HCT116 (cell line): ENCODE measurements at regions not wholly inside any gene's neighbourhood (a gene's known extent, or its start where the extent isn't known, plus 50 kb on each side); places are given as distances from the start of the nearest gene placed in this dataset.

Experiments
- ATAC-seq: fragments of 200-7000 bp; cut with Tn5 transposase; 2 replicates; pipeline ENCODE4 v1.9.1; 2020; ENCODE audit warnings: mild to moderate bottlenecking, moderate library complexity
- BruUV-seq: library from RNA; stranded (reverse); fragments of 400-500 nt; replicated peaks from 2 replicates; lab custom pipeline; 2021; lab: Mats Ljungman, UMichigan
- CTCF ChIA-PET: fragments of 300-600 bp; sonication (Branson Sonifier 250); formaldehyde crosslinking; loops from one replicate; lab custom pipeline; 2021; ENCODE audit warnings: antibody characterized with exemption; lab: Charles Lee
- POLR2A ChIA-PET: fragments of 300-600, 350-600 bp; sonication (Branson Sonifier 250); formaldehyde crosslinking; loops from one replicate; lab custom pipeline; 2021; ENCODE audit warnings: antibody characterized with exemption; lab: Charles Lee
- RAD21 ChIA-PET, 2 experiments: fragments of 300-600 bp; sonication (Branson Sonifier 250); formaldehyde crosslinking; loops; one replicate each; lab custom pipeline; 2023; ENCODE audit warnings: low total read pairs in 2 of 2; ENCODE audit not compliant: uncharacterized antibody in 2 of 2, unreplicated experiment in 2 of 2, low non-redundant PET in 1 of 2; lab: Charles Lee
- DNase-seq: peaks from one replicate; pipeline ENCODE4 v3.0.0-alpha.2; 2010; ENCODE audit warnings: low read depth, low spot score
- H2AFZ ChIP-seq: fragments of 200-600 bp; shearing (Covaris generic), sonication (generic); 2 replicates; pipeline ENCODE4 v1.6.1; 2017; ENCODE audit warnings: low read depth, mixed run types, mixed read lengths, antibody characterized with exemption, low read length; ENCODE audit not compliant: poor library complexity, severe bottlenecking
- H3K27ac ChIP-seq: 2 replicates; pipeline ENCODE4 v1.5.1; 2012; ENCODE audit warnings: low read depth, low read length
- H3K27me3 ChIP-seq: fragments of 200-600 bp; sonication (generic); 2 replicates; pipeline ENCODE4 v1.6.1; 2016; ENCODE audit warnings: mixed run types, low read length, mixed read lengths; ENCODE audit not compliant: insufficient read depth
- H3K36me3 ChIP-seq, 2 experiments: fragments of 200-500 bp in 1 of 2; fragments of 200-600 bp in 1 of 2; sonication (Bioruptor generic) in 1 of 2; sonication (generic) in 1 of 2; 2 replicates each; pipeline versions ENCODE4 v1.5.1 to v1.6.1; 2014 to 2016; ENCODE audit warnings: low read length in 2 of 2, inconsistent platforms in 1 of 2, mixed read lengths in 1 of 2, mixed run types in 1 of 2; ENCODE audit not compliant: insufficient read depth in 2 of 2, control insufficient read depth in 1 of 2
- H3K4me1 ChIP-seq, 2 experiments: fragments of 200-600 bp in 1 of 2; sonication (generic) in 1 of 2; 2 replicates each; pipeline versions ENCODE4 v1.5.1 to v1.6.1; 2012 to 2017; ENCODE audit warnings: low read length in 2 of 2, inconsistent platforms in 1 of 2, mild to moderate bottlenecking in 1 of 2, mixed read lengths in 1 of 2, mixed run types in 1 of 2, moderate library complexity in 1 of 2; ENCODE audit not compliant: insufficient read depth in 2 of 2, control insufficient read depth in 1 of 2
- H3K4me2 ChIP-seq: fragments of 200-600 bp; sonication (generic); 2 replicates; pipeline ENCODE4 v1.6.1; 2017; ENCODE audit warnings: mixed run types, low read length, mixed read lengths
- H3K4me3 ChIP-seq, 2 experiments: fragments of 200-600 bp in 1 of 2; sonication (generic) in 1 of 2; replicated peaks in 1 of 2; 2 replicates each; pipeline ENCODE4 v1.5.1; 2011 to 2016; ENCODE audit warnings: low read length in 2 of 2, control low read depth in 1 of 2, low read depth in 1 of 2, mild to moderate bottlenecking in 1 of 2, mixed read lengths in 1 of 2, mixed run types in 1 of 2
- H3K79me2 ChIP-seq: fragments of 200-600 bp; sonication (generic); 2 replicates; pipeline ENCODE4 v1.6.1; 2017; ENCODE audit warnings: mild to moderate bottlenecking, mixed run types, low read length, moderate library complexity, mixed read lengths; ENCODE audit not compliant: insufficient read depth
- H3K9ac ChIP-seq: fragments of 200-600 bp; sonication (generic); 2 replicates; pipeline ENCODE4 v1.6.1; 2016; ENCODE audit warnings: low read length, mixed read lengths
- H3K9me2 ChIP-seq: fragments of 200-600 bp; sonication (generic), shearing (Covaris generic); 2 replicates; pipeline ENCODE4 v1.6.1; 2017; ENCODE audit warnings: mixed run types, mild to moderate bottlenecking, moderate library complexity; ENCODE audit not compliant: insufficient read depth
- H3K9me3 ChIP-seq, 2 experiments: fragments of 200-500 bp in 1 of 2; fragments of 200-600 bp in 1 of 2; sonication (Bioruptor generic) in 1 of 2; sonication (generic) in 1 of 2; 2 replicates each; pipeline ENCODE4 v1.6.1; 2014 to 2017; ENCODE audit warnings: low read length in 2 of 2, mixed read lengths in 2 of 2, inconsistent platforms in 1 of 2, low read depth in 1 of 2, mild to moderate bottlenecking in 1 of 2, mixed run types in 1 of 2, moderate library complexity in 1 of 2; ENCODE audit not compliant: control insufficient read depth in 1 of 2, insufficient read depth in 1 of 2
- H4K20me1 ChIP-seq: fragments of 200-600 bp; sonication (generic), shearing (Covaris generic); 2 replicates; pipeline ENCODE4 v1.6.1; 2017; ENCODE audit warnings: mixed run types, mild to moderate bottlenecking, moderate library complexity; ENCODE audit not compliant: insufficient read depth
- ATF3 ChIP-seq: IDR thresholded peaks from 2 replicates; pipeline ENCODE4 v1.6.1; 2012
- CBX3 ChIP-seq: IDR thresholded peaks from 2 replicates; pipeline ENCODE4 v1.6.1; 2012; ENCODE audit warnings: low read depth
- CEBPB ChIP-seq: IDR thresholded peaks from 2 replicates; pipeline ENCODE4 v1.6.1; 2012; ENCODE audit warnings: low read depth
- EGR1 ChIP-seq: IDR thresholded peaks from 2 replicates; pipeline ENCODE4 v1.6.1; 2012; ENCODE audit warnings: low read depth
- EZH2 ChIP-seq: fragments of 200-600 bp; sonication (generic); IDR thresholded peaks from 2 replicates; pipeline ENCODE4 v1.6.1; 2017; ENCODE audit warnings: antibody characterized with exemption, mixed run types
- FOSL1 ChIP-seq: IDR thresholded peaks from 2 replicates; pipeline ENCODE4 v1.6.1; 2012; ENCODE audit warnings: low read depth
- POLR2A ChIP-seq: IDR thresholded peaks from 2 replicates; pipeline ENCODE4 v1.7.0; 2011; ENCODE audit warnings: borderline replicate concordance; ENCODE audit not compliant: insufficient read depth, insufficient read length; ENCODE audit errors: extremely low read depth
- RAD21 ChIP-seq: IDR thresholded peaks from 2 replicates; pipeline ENCODE4 v1.6.1; 2012; ENCODE audit warnings: low read depth, mild to moderate bottlenecking
- SRF ChIP-seq: IDR thresholded peaks from 2 replicates; pipeline ENCODE4 v1.6.1; 2012; ENCODE audit warnings: low read depth
- ZFX ChIP-seq: fragments of 450-650 bp; IDR thresholded peaks from 2 replicates; pipeline ENCODE4 v1.6.1; 2017
- ZNF274 ChIP-seq: fragments of 200-500 bp; sonication (Bioruptor generic); IDR thresholded peaks from 2 replicates; pipeline ENCODE4 v1.6.1; 2014; ENCODE audit warnings: mild to moderate bottlenecking, low read depth, low read length, inconsistent platforms
- intact Hi-C: fragments of 100-400 bp; cut with micrococcal nuclease; formaldehyde crosslinking; loops from 2 replicates; pipeline ENCODE4 v1.10.0; 2022
- TF ChIP-seq, protein P1 (sequence below): IDR thresholded peaks from 2 replicates; pipeline ENCODE4 v1.6.1; 2012
- TF ChIP-seq, protein P2 (sequence below): IDR thresholded peaks from 2 replicates; pipeline ENCODE4 v1.6.1; 2012; ENCODE audit warnings: low read depth
- TF ChIP-seq, protein P3 (sequence below), 3 experiments: fragments of 200-600 bp in 1 of 3; sonication (generic) in 1 of 3; IDR thresholded peaks in 2 of 3; conservative IDR thresholded peaks in 1 of 3; 2 replicates each; pipeline ENCODE4 v1.5.1; 2012 to 2017; ENCODE audit warnings: low read depth in 2 of 3, low read length in 2 of 3, antibody characterized with exemption in 1 of 3, borderline replicate concordance in 1 of 3, control low read depth in 1 of 3, mild to moderate bottlenecking in 1 of 3, mixed read lengths in 1 of 3, mixed run types in 1 of 3, moderate library complexity in 1 of 3; ENCODE audit not compliant: insufficient read depth in 1 of 3

DNA sequence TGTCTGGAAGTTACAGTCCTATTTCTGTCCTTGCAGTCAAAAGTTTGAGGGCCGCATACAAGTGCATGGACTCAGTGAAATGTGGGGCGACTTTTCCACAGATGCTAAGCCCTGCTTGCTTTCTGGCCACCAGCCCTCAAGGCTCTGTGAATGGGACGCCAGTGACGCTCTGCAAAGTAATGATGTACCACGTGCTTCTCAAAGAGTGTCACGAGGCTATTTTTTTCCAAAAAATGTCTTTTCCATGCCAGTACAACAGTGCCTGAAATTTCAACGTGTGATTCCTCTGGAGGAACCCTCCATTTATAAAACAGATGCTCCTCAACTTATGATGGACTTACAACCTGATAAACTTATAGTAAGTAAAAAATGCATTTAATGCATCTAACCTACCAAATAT lies 281.8 kb upstream of the CRBN start:
- no peaks in the 10 kb centered on the region for H3K79me2 ChIP-seq
- no peak for DNase-seq
- TF ChIP-seq CBX3 (no peak), RAD21 (no peak), CEBPB (no peak), ZNF274 (no peak)
- TF ChIP-seq, protein P1, sequence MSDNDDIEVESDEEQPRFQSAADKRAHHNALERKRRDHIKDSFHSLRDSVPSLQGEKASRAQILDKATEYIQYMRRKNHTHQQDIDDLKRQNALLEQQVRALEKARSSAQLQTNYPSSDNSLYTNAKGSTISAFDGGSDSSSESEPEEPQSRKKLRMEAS, result no peak
- H3K27ac ChIP-seq, result no peak overlapping the region
- H3K27me3 ChIP-seq, result no peaks in the 10 kb centered on the region
- H3K36me3 ChIP-seq, result no peaks in the 10 kb centered on the region
- no TSS peak for BruUV-seq
- H3K9me2 ChIP-seq, result no peaks in the 10 kb centered on the region
- RAD21 ChIA-PET, result no interaction called here
- no peak overlapping the region for H3K4me2 ChIP-seq
- no peak for ATAC-seq
- no peaks in the 10 kb centered on the region for H4K20me1 ChIP-seq
- H3K4me1 ChIP-seq, result no peaks in the 10 kb centered on the region
- CTCF ChIA-PET, result no interaction called here
- H2AFZ ChIP-seq, result no peak overlapping the region
- POLR2A ChIA-PET, result no interaction called here
- peaks cover 0 to 12% of the 10 kb centered on the region in 2 experiments; a peak in 2 of 4 replicates for H3K9me3 ChIP-seq
- intact Hi-C loops, result no loop called here
- no peak overlapping the region for H3K9ac ChIP-seq
- no peak overlapping the region for H3K4me3 ChIP-seq

DNA sequence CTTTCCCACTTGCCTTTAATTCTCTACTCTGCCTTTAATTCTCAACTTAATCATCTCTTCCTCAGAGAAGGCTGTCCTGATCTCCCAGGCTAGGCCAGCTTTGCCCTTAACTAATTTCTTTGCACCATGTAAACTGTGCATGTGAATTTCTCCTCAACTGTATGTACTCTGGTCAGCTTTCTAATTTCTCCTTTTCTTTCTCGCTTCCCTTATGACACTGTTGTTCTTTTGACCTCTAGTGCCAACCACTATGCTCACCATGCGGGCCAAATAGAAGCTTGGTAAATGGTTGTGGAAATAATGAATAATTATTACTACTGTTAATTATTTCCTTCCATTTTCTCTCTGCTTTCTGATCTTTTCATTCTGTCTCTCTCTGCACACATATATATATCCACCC lies 269.0 kb upstream of the CRBN start:
- H3K79me2 ChIP-seq, result no peaks in the 10 kb centered on the region
- H3K27me3 ChIP-seq, result no peaks in the 10 kb centered on the region
- RAD21 ChIA-PET, result no interaction called here
- no TSS peak for BruUV-seq
- H3K4me1 ChIP-seq, result no peaks in the 10 kb centered on the region; a peak in 1 of 4 replicates
- H4K20me1 ChIP-seq, result no peaks in the 10 kb centered on the region
- POLR2A ChIA-PET, result no interaction called here
- H3K9me2 ChIP-seq, result no peaks in the 10 kb centered on the region
- DNase-seq (no peak), ATAC-seq (no peak)
- peaks cover 4 to 9% of the 10 kb centered on the region in 2 experiments; a peak in 2 of 4 replicates for H3K9me3 ChIP-seq
- intact Hi-C loops, result no loop called here
- no peak overlapping the region for H3K9ac ChIP-seq
- CTCF ChIA-PET, result no interaction called here
- no peak overlapping the region for H3K4me3 ChIP-seq
- no peak overlapping the region for H2AFZ ChIP-seq
- no peaks in the 10 kb centered on the region for H3K36me3 ChIP-seq
- H3K4me2 ChIP-seq, result no peak overlapping the region
- H3K27ac ChIP-seq, result no peak overlapping the region
- no peak for TF ChIP-seq ATF3
- TF ChIP-seq ZFX, result no peak
- TF ChIP-seq, protein P2, sequence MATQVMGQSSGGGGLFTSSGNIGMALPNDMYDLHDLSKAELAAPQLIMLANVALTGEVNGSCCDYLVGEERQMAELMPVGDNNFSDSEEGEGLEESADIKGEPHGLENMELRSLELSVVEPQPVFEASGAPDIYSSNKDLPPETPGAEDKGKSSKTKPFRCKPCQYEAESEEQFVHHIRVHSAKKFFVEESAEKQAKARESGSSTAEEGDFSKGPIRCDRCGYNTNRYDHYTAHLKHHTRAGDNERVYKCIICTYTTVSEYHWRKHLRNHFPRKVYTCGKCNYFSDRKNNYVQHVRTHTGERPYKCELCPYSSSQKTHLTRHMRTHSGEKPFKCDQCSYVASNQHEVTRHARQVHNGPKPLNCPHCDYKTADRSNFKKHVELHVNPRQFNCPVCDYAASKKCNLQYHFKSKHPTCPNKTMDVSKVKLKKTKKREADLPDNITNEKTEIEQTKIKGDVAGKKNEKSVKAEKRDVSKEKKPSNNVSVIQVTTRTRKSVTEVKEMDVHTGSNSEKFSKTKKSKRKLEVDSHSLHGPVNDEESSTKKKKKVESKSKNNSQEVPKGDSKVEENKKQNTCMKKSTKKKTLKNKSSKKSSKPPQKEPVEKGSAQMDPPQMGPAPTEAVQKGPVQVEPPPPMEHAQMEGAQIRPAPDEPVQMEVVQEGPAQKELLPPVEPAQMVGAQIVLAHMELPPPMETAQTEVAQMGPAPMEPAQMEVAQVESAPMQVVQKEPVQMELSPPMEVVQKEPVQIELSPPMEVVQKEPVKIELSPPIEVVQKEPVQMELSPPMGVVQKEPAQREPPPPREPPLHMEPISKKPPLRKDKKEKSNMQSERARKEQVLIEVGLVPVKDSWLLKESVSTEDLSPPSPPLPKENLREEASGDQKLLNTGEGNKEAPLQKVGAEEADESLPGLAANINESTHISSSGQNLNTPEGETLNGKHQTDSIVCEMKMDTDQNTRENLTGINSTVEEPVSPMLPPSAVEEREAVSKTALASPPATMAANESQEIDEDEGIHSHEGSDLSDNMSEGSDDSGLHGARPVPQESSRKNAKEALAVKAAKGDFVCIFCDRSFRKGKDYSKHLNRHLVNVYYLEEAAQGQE, result no peak
- TF ChIP-seq EZH2, result no peak
- TF ChIP-seq, protein P3, sequence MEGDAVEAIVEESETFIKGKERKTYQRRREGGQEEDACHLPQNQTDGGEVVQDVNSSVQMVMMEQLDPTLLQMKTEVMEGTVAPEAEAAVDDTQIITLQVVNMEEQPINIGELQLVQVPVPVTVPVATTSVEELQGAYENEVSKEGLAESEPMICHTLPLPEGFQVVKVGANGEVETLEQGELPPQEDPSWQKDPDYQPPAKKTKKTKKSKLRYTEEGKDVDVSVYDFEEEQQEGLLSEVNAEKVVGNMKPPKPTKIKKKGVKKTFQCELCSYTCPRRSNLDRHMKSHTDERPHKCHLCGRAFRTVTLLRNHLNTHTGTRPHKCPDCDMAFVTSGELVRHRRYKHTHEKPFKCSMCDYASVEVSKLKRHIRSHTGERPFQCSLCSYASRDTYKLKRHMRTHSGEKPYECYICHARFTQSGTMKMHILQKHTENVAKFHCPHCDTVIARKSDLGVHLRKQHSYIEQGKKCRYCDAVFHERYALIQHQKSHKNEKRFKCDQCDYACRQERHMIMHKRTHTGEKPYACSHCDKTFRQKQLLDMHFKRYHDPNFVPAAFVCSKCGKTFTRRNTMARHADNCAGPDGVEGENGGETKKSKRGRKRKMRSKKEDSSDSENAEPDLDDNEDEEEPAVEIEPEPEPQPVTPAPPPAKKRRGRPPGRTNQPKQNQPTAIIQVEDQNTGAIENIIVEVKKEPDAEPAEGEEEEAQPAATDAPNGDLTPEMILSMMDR (IDR thresholded peaks at IDR 0.05 in 2 of 3, conservative IDR thresholded peaks at IDR 0.05 in 1 of 3; ENCODE audit: borderline replicate concordance in 1 of 3, insufficient read depth in 1 of 3, low read depth in 2 of 3, low read length in 2 of 3), result no peak
- TF ChIP-seq, protein P1, result no peak
- no peak for TF ChIP-seq SRF
- no peak for TF ChIP-seq POLR2A
- TF ChIP-seq EGR1, result no peak
- TF ChIP-seq FOSL1, result no peak
